A549 (cell line): ENCODE measurements at regions not wholly inside any gene's neighbourhood (a gene's known extent, or its start where the extent isn't known, plus 50 kb on each side); places are given as distances from the start of the nearest gene placed in this dataset.
A peak's percentile ranks its signal among the peaks of the same experiment; 100 is the strongest.
"Not testable (repeated sequence)": the region's sequence is repeated elsewhere in the genome, so short reads cannot be mapped to it uniquely, and the experiment has no call there.

Experiments
- ATAC-seq, 2 experiments: fragments of 200-7000 bp in 1 of 2; fragments of >200 bp in 1 of 2; cut with Nextera tagmentation in 1 of 2; cut with Tn5 transposase in 1 of 2; 3 replicates each; pipeline versions ENCODE4 v1.8.0 to v1.9.1; 2018 to 2020; ENCODE audit warnings: mild to moderate bottlenecking in 1 of 2, moderate library complexity in 1 of 2
- CTCF ChIA-PET: fragments of 300-600 bp; sonication (Branson Sonifier 250); formaldehyde crosslinking; extraction: SDS; loops from one replicate; lab custom pipeline; 2021; ENCODE audit warnings: antibody characterized with exemption, inconsistent platforms; lab: Yijun Ruan, JAX
- POLR2A ChIA-PET: fragments of 350-600 bp; formaldehyde crosslinking; extraction: SDS; loops from one replicate; lab custom pipeline; 2021; ENCODE audit warnings: antibody characterized with exemption, inconsistent platforms; lab: Yijun Ruan, JAX
- DNase-seq, 2 experiments: peaks; one replicate each; pipeline versions ENCODE4 v3.0.0 to v3.0.0-alpha.2; 2011 to 2016; ENCODE audit warnings: low read depth in 1 of 2, low spot score in 1 of 2
- FAIRE-seq: peaks from 2 replicates; lab custom pipeline; 2011; peaks lifted over from hg19 to GRCh38; lab: Jason Lieb, UNC
- H3K27ac ChIP-seq, 2 experiments: fragments of >200 bp; sonication (Bioruptor Twin); formaldehyde crosslinking; 3 replicates each; pipeline ENCODE4 v1.5.1; 2016 to 2017
- H3K4me1 ChIP-seq: fragments of >200 bp; sonication (Bioruptor Twin); formaldehyde crosslinking; 3 replicates; pipeline ENCODE4 v1.6.1; 2016
- H3K4me2 ChIP-seq: fragments of >200 bp; sonication (Bioruptor Twin); formaldehyde crosslinking; 3 replicates; pipeline ENCODE4 v1.6.1; 2016
- H3K4me3 ChIP-seq: fragments of >200 bp; sonication (Bioruptor Twin); formaldehyde crosslinking; 3 replicates; pipeline ENCODE4 v1.5.1; 2016
- H3K9me3 ChIP-seq: fragments of >200 bp; sonication (Bioruptor Twin); formaldehyde crosslinking; 3 replicates; pipeline ENCODE4 v1.6.1; 2016
- CBX8 ChIP-seq: fragments of 200-600 bp; sonication (generic); IDR thresholded peaks from 2 replicates; pipeline ENCODE4 v1.6.1; 2016
- CEBPB ChIP-seq, 2 experiments: fragments of >200 bp in 1 of 2; sonication (Bioruptor Twin) in 1 of 2; formaldehyde crosslinking in 1 of 2; IDR thresholded peaks; 2 replicates each; pipeline ENCODE4 v1.6.1; 2012 to 2016
- CHD2 ChIP-seq: fragments of 150-350 bp; IDR thresholded peaks from 2 replicates; pipeline ENCODE4 v1.6.1; 2014; ENCODE audit warnings: low read length; ENCODE audit not compliant: partially characterized antibody
- CHD4 ChIP-seq: fragments of 200-600 bp; sonication (generic); IDR thresholded peaks from 2 replicates; pipeline ENCODE4 v1.6.1; 2016; ENCODE audit warnings: antibody characterized with exemption, mild to moderate bottlenecking, borderline replicate concordance
- HEYL ChIP-seq: fragments of 250-450 bp; sonication (Bioruptor Pico); IDR thresholded peaks from 2 replicates; pipeline ENCODE4 v1.8.0; 2021; ENCODE audit warnings: mild to moderate bottlenecking, moderate library complexity
- MAFK ChIP-seq: fragments of 450-650 bp; IDR thresholded peaks from 2 replicates; pipeline ENCODE4 v1.6.1; 2014; ENCODE audit not compliant: partially characterized antibody
- NPAS2 ChIP-seq: fragments of 250-450 bp; sonication (Bioruptor Pico); IDR thresholded peaks from 2 replicates; pipeline ENCODE4 v1.8.0; 2022; ENCODE audit warnings: mild to moderate bottlenecking, moderate library complexity, borderline replicate concordance
- whole genome bisulfite sequencing: methylation state at CpG from one replicate; pipeline ENCODE4 v1.1.6; 2017; ENCODE audit errors: missing lambda C conversion rate; 5-methylcytosine and 5-hydroxymethylcytosine counted together
- TF ChIP-seq, protein P1 (sequence below): fragments of >200 bp; sonication (Bioruptor Twin); formaldehyde crosslinking; IDR thresholded peaks from 3 replicates; pipeline ENCODE4 v1.6.1; 2016
- TF ChIP-seq, protein P2 (sequence below): IDR thresholded peaks from 2 replicates; pipeline ENCODE4 v1.6.1; 2012; ENCODE audit warnings: low read depth, borderline replicate concordance
- TF ChIP-seq, protein P3 (sequence below): fragments of 450-650 bp; IDR thresholded peaks from 2 replicates; pipeline ENCODE4 v1.6.1; 2014; ENCODE audit warnings: antibody characterized with exemption

DNA sequence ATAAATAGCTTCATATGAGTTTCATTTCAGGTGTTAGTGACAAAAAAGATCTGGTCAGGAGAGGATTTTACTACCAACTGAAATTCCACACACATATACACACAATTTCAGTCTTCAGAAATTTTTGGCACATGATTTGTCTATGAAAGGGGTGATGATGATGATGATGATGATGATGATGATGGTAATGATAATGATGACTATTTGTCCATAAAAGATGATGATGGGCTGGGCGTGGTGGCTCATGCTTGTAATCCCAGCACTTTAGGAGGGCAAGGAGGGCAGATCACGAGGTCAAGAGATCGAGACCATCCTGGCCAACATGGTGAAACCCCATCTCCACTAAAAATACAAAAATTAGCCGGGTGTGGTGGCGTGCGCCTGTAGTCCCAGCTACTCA, 288.2 kb downstream of the ANXA1 start:
- H3K27ac ChIP-seq, H3K9me3 ChIP-seq, ATAC-seq, H3K4me1 ChIP-seq, H3K4me2 ChIP-seq, POLR2A ChIA-PET, DNase-seq, FAIRE-seq, H3K4me3 ChIP-seq: not testable (repeated sequence)
- CTCF ChIA-PET, result interaction anchor here (1.0 to 1.2 kb wide), 2 partner anchors 11 to 239 kb away, joined by 3 to 4 read pairs; no protein-coding TSS in a partner anchor
- 45% methylated on average over 6 of the region's 6 CpGs for WGBS

DNA sequence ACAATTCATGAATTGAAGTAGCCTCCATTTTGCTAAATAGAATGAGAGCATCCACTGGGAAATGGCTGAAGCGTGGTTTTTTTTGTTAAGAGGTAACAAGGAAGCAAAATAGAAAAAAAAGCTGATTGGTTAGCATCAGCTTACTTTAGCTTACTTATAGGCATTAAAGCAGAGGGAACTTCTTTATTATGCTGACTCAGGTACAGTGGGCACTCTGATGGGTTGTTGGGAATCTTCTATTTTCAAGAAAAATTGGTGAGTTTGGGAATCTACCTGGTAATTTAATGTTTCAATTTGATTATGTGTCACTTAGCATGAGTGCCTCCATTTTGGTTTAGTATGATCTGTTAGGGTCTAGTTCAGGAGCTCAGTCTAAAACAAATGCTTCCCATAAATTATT, 289.6 kb downstream of the ANXA1 start:
- CTCF ChIA-PET, result interaction anchor here (0.6 kb wide), 1 partner anchor 651 kb away, joined by 3 read pairs; no protein-coding TSS in a partner anchor
- Histone ChIP-seq H3K27ac (no peak overlapping the region), H3K4me1 (peaks cover 8% of the 10 kb centered on the region; the same call in 2 of the 3 replicates), H3K4me2 (no peak overlapping the region), H3K9me3 (no peaks in the 10 kb centered on the region), H3K4me3 (no peak overlapping the region)
- DNase-seq (no peak), FAIRE-seq (no peak), ATAC-seq (no peak)
- POLR2A ChIA-PET, result no interaction called here
- 38% methylated on average over 1 of the region's 1 CpG for WGBS
- no peak for TF ChIP-seq CHD4
- peak; percentile 75 for TF ChIP-seq MAFK

DNA sequence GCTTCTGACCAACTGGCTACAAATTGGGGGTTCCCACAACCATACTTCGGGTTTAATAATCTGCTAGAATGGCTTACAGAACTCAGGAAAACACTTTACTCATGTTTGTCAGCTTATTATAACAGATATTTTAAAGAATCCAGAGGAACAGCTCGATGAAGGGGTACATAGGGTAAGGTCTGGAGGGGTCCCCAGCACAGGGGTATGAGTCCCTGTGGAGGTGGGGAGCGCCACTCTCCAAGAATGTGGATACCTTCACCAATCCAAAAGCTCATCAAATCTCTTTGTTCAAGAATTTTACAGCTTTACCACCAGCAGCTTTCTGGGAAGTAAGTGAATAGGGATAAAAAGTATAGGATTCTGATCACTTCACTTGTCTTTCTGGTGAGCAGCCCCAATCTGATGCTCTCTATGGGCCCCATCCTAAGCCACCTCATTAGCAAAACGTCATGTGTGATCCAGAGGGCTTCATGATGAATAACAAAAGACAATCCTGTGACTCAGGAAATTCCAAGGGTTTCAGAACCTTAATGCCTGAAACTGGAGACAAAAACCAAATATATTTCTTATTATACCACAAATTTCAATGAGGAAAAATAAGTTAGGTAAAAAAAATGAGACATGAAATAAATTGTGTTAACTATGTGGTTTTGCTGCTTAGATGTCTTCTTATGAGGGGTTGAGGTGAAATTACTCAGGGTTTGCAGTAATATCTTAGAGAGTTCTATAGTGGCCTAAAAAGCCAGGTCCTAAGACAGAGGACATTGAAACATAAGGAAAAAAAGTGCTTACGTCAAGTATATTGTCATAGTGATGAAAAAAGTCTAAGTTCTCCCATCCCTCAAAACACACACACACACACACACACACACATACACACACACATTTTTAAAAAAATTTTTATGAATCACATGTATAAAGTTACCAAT, 290.5 kb downstream of the ANXA1 start:
- ATAC-seq (no peak), DNase-seq (no peak), FAIRE-seq (no peak)
- WGBS, result 24% methylated on average over 5 of the region's 5 CpGs
- ChIA-PET POLR2A (no interaction called here), CTCF (no interaction called here)
- Histone ChIP-seq H3K4me3 (no peak overlapping the region), H3K4me1 (peaks cover 8% of the 10 kb centered on the region; the same call in 2 of the 3 replicates), H3K4me2 (no peak overlapping the region), H3K27ac (no peak overlapping the region), H3K9me3 (no peaks in the 10 kb centered on the region)
- no peak for TF ChIP-seq CHD2
- TF ChIP-seq NPAS2 (CRISPR knock-in tag), result no peak

DNA sequence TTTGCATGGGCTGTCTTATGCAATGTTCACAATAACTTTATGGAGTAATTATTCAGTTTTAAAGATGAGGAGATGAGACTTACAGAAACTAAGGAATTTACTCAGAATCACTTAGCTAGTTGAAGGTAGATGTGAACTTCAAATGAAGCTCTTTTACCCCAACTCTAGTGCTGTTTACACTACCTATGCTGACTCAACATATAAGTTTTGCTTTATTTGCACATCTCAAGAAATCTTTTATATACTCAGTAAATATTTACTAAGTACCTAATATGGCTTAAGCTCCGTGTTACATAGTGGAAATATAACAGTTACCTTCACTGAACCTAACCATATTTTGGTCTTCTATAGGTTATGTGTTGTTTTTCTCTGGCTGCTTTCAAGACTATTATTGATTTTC, 293.2 kb downstream of the ANXA1 start:
- ATAC-seq (no peak), FAIRE-seq (peak; percentile 28), DNase-seq (no peak)
- Histone ChIP-seq H3K4me1 (no peaks in the 10 kb centered on the region), H3K9me3 (no peaks in the 10 kb centered on the region), H3K4me2 (no peak overlapping the region), H3K4me3 (no peak overlapping the region), H3K27ac (no peak overlapping the region)
- TF ChIP-seq, protein P1, sequence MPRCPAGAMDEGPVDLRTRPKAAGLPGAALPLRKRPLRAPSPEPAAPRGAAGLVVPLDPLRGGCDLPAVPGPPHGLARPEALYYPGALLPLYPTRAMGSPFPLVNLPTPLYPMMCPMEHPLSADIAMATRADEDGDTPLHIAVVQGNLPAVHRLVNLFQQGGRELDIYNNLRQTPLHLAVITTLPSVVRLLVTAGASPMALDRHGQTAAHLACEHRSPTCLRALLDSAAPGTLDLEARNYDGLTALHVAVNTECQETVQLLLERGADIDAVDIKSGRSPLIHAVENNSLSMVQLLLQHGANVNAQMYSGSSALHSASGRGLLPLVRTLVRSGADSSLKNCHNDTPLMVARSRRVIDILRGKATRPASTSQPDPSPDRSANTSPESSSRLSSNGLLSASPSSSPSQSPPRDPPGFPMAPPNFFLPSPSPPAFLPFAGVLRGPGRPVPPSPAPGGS, result no peak
- TF ChIP-seq MAFK, result peak; percentile 64
- CTCF ChIA-PET, result no interaction called here
- WGBS, result 0% methylated on average over 1 of the region's 1 CpG
- POLR2A ChIA-PET, result no interaction called here

DNA sequence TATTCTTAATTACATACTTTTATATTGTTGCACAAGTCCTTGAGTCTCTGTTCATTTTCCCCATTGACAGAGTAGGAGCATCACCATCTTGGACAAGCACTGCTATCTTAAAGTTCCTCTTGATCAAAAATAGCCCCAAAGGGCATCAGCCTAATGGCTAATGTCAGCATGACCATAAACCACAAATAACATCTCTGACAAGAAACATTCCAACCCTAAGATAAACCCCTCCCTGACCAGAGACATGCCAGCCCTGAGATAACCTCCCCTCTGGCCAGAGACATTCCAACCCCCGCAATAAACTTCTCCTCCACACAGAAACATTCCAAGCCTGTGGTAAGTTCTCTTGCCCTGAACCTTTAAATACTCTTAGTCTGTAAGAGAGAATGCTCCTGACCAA, 293.7 kb downstream of the ANXA1 start:
- POLR2A ChIA-PET, result not testable (repeated sequence)

DNA sequence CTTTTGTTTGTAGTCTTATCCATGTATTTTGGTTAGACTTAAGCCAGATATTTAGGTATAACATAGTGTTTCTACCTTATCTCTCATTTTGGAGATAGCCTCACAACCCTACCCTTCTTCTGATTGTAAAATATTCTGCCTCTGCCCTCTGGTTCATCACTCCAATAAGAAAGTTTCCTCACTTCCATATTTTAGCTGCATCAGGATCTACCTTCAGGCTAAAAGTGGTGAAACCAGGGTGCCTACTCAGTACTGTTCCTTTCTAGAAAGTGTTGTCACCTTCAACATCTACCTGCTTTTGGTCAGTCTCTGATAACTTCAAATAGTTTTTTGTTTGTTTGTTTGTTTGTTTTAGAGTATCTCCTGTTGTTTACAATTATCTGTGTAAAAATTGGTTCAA, 294.6 kb downstream of the ANXA1 start:
- no peaks in the 10 kb centered on the region for H3K9me3 ChIP-seq
- DNase-seq, result no peak
- TF ChIP-seq, protein P2, sequence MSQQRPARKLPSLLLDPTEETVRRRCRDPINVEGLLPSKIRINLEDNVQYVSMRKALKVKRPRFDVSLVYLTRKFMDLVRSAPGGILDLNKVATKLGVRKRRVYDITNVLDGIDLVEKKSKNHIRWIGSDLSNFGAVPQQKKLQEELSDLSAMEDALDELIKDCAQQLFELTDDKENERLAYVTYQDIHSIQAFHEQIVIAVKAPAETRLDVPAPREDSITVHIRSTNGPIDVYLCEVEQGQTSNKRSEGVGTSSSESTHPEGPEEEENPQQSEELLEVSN, result no peak
- TF ChIP-seq MAFK (no peak), CEBPB (IDR thresholded peaks at IDR 0.05) (no peak), CBX8 (no peak), HEYL (CRISPR knock-in tag) (no peak)
- TF ChIP-seq, protein P3, sequence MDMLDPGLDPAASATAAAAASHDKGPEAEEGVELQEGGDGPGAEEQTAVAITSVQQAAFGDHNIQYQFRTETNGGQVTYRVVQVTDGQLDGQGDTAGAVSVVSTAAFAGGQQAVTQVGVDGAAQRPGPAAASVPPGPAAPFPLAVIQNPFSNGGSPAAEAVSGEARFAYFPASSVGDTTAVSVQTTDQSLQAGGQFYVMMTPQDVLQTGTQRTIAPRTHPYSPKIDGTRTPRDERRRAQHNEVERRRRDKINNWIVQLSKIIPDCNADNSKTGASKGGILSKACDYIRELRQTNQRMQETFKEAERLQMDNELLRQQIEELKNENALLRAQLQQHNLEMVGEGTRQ, result no peak
- H3K4me2 ChIP-seq, result no peak overlapping the region
- no peak for FAIRE-seq
- H3K27ac ChIP-seq, result no peak overlapping the region
- no peak overlapping the region for H3K4me3 ChIP-seq
- CTCF ChIA-PET, result no interaction called here
- H3K4me1 ChIP-seq, result no peaks in the 10 kb centered on the region
- ATAC-seq, result no peak
- POLR2A ChIA-PET, result interaction anchor here (0.5 kb wide), 1 partner anchor 1641 kb away, joined by 3 read pairs; no protein-coding TSS in a partner anchor

More for the DNA sequence above, 293.7 kb downstream of the ANXA1 start:
- 30% methylated on average over 1 of the region's 1 CpG for WGBS
- H3K9me3 ChIP-seq, FAIRE-seq, ATAC-seq, H3K4me2 ChIP-seq, H3K27ac ChIP-seq, DNase-seq, H3K4me3 ChIP-seq, CTCF ChIA-PET, H3K4me1 ChIP-seq: not testable (repeated sequence)
